Endothelial cell (in vitro differentiated cells): ENCODE measurements at regions not wholly inside any gene's neighbourhood (a gene's known extent, or its start where the extent isn't known, plus 50 kb on each side); places are given as distances from the start of the nearest gene placed in this dataset.

Source experiments
- DNase-seq: peaks from one replicate; pipeline ENCODE4 v3.0.0; 2021; ENCODE audit warnings: low spot score
- H3K27ac Mint-ChIP-seq: one replicate; pipeline ENCODE4 v1.8.0; 2021; ENCODE audit warnings: mixed read lengths, inconsistent platforms; ENCODE audit not compliant: unreplicated experiment
- H3K27me3 Mint-ChIP-seq: one replicate; pipeline ENCODE4 v1.8.0; 2021; ENCODE audit warnings: mild to moderate bottlenecking, moderate library complexity, mixed read lengths, inconsistent platforms; ENCODE audit not compliant: unreplicated experiment
- H3K36me3 Mint-ChIP-seq: one replicate; pipeline ENCODE4 v1.8.0; 2021; ENCODE audit warnings: mild to moderate bottlenecking, low read depth, mixed read lengths, inconsistent platforms; ENCODE audit not compliant: unreplicated experiment
- H3K4me1 Mint-ChIP-seq: one replicate; pipeline ENCODE4 v1.8.0; 2021; ENCODE audit warnings: mild to moderate bottlenecking, mixed read lengths, inconsistent platforms; ENCODE audit not compliant: unreplicated experiment
- H3K4me3 Mint-ChIP-seq: one replicate; pipeline ENCODE4 v1.8.0; 2021; ENCODE audit warnings: mild to moderate bottlenecking, mixed read lengths, inconsistent platforms; ENCODE audit not compliant: unreplicated experiment
- H3K9me3 Mint-ChIP-seq: one replicate; pipeline ENCODE4 v1.8.0; 2021; ENCODE audit warnings: mixed read lengths, inconsistent platforms; ENCODE audit not compliant: unreplicated experiment
- CTCF ChIP-seq: fragments of 200-600 bp; sonication (generic); IDR thresholded peaks from one replicate; pipeline ENCODE4 v1.5.0; 2021; ENCODE audit warnings: antibody characterized with exemption; ENCODE audit not compliant: unreplicated experiment

GRCh38 chr3:124250053-124250452, 258.1 kb upstream of the ROPN1 start:
- Mint-ChIP-seq H3K4me1 (peaks cover 65% of the 10 kb centered on the region), H3K9me3 (no peaks in the 10 kb centered on the region), H3K4me3 (peak overlapping the region; percentile 6), H3K27ac (peak overlapping the region; percentile 3), H3K27me3 (peaks cover 10% of the 10 kb centered on the region), H3K36me3 (peaks cover 11% of the 10 kb centered on the region)
- TF ChIP-seq CTCF: no peak
- peak; percentile 56 for DNase-seq

GRCh38 chr3:124256156-124256555, 264.2 kb upstream of the ROPN1 start:
- TF ChIP-seq CTCF: no peak
- H3K4me1 Mint-ChIP-seq: peaks cover 51% of the 10 kb centered on the region
- H3K4me3 Mint-ChIP-seq: no peak overlapping the region
- no peak overlapping the region for H3K27ac Mint-ChIP-seq
- H3K36me3 Mint-ChIP-seq: peaks cover 14% of the 10 kb centered on the region
- H3K27me3 Mint-ChIP-seq: peaks cover 8% of the 10 kb centered on the region
- DNase-seq: no peak
- no peaks in the 10 kb centered on the region for H3K9me3 Mint-ChIP-seq

DNA sequence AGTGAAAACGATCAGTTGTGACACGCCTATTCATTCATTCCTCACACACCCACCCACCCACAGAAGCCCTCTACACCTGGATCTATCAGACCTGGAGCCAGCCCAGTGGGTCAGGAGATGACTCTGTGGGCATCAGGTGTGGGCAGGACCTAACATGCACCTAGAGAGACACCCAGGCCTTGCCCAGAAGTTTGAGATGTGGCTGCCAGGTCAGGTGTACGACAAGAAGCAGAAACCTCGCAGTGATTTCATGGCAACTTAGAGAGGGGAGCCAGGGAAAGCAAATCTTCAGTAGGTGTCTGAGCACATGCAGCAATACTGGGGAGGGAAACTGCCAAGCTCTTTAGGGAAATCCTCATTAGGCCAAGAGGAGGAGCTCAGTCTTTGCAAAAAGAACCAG, 264.7 kb upstream of the ROPN1 start:
- Mint-ChIP-seq H3K4me1 (peaks cover 55% of the 10 kb centered on the region), H3K27me3 (peaks cover 8% of the 10 kb centered on the region), H3K36me3 (peaks cover 15% of the 10 kb centered on the region), H3K9me3 (no peaks in the 10 kb centered on the region), H3K4me3 (no peak overlapping the region), H3K27ac (no peak overlapping the region)
- no peak for DNase-seq
- no peak for TF ChIP-seq CTCF

DNA sequence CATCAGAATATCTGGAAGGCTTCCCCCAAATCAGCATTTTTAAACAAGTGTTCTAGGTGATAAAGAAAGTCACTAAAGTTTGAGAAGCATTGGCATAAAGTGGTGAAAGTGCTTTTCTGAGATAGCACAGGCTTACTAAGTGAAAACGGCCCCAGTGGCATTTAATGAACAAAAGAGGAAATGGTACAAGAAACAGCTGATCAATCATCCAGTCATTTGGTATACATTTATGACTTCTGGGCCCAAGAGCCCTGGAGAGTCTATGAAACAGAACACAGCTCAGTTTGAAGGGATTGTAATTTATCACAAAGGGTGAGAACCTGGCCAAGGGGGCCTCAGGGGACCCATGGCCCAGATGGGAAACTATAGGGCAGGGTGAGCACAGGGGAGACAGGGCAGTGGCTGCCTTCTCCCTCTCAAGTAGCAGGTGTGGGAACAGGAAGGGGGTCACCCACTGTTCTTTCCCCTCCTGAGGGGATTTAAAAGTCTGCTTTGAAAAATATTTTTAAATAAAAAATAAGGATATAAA, 265.5 kb upstream of the ROPN1 start:
- H3K4me3 Mint-ChIP-seq: no peak overlapping the region
- peaks cover 8% of the 10 kb centered on the region for H3K27me3 Mint-ChIP-seq
- H3K9me3 Mint-ChIP-seq: no peaks in the 10 kb centered on the region
- TF ChIP-seq CTCF: no peak
- H3K4me1 Mint-ChIP-seq: peaks cover 48% of the 10 kb centered on the region
- H3K27ac Mint-ChIP-seq: peak overlapping the region; percentile 17
- DNase-seq: no peak
- H3K36me3 Mint-ChIP-seq: peaks cover 15% of the 10 kb centered on the region

GRCh38 chr3:124258057-124258500, 266.2 kb upstream of the ROPN1 start:
- Mint-ChIP-seq H3K27ac (peak overlapping the region; percentile 45), H3K27me3 (peaks cover 8% of the 10 kb centered on the region), H3K36me3 (peaks cover 15% of the 10 kb centered on the region), H3K9me3 (no peaks in the 10 kb centered on the region), H3K4me3 (peak overlapping the region; percentile 3), H3K4me1 (peaks cover 48% of the 10 kb centered on the region)
- no peak for TF ChIP-seq CTCF
- no peak for DNase-seq
